Fibroblast of pulmonary artery (primary cell): ENCODE measurements at regions not wholly inside any gene's neighbourhood (a gene's known extent, or its start where the extent isn't known, plus 50 kb on each side); places are given as distances from the start of the nearest gene placed in this dataset.
"Not testable (repeated sequence)": the region's sequence is repeated elsewhere in the genome, so short reads cannot be mapped to it uniquely, and the experiment has no call there.

Experiments used
- DNase-seq: peaks from one replicate; pipeline ENCODE4 v3.0.0-alpha.2; 2010; ENCODE audit warnings: low read depth
- H3K4me3 ChIP-seq: replicated peaks from 2 replicates; pipeline ENCODE4 v1.5.1; 2011; ENCODE audit warnings: low read depth, mild to moderate bottlenecking, control low read depth, low read length, moderate library complexity
- CTCF ChIP-seq: IDR thresholded peaks from 2 replicates; pipeline ENCODE4 v1.5.1; 2011; ENCODE audit warnings: mild to moderate bottlenecking, control low read depth, low read length, inconsistent platforms; ENCODE audit errors: missing control alignments

GRCh38 chr1:157198619-157199420, 60.6 kb upstream of the ETV3 start:
- no peak overlapping the region for H3K4me3 ChIP-seq
- TF ChIP-seq CTCF, result no peak
- no peak for DNase-seq

GRCh38 chr1:157197906-157198435, 59.8 kb upstream of the ETV3 start:
- DNase-seq, result no peak
- no peak overlapping the region for H3K4me3 ChIP-seq
- no peak for TF ChIP-seq CTCF

GRCh38 chr1:157196670-157197456, 58.7 kb upstream of the ETV3 start:
- H3K4me3 ChIP-seq, result not testable (repeated sequence)
- peak; percentile 12 for DNase-seq
- peak; percentile 25 for TF ChIP-seq CTCF

- no peak for TF ChIP-seq CTCF
- no peak overlapping the region for H3K4me3 ChIP-seq
- no peak for DNase-seq
Observed at GRCh38 chr1:157196245-157196543, 58.0 kb upstream of the ETV3 start.

DNA sequence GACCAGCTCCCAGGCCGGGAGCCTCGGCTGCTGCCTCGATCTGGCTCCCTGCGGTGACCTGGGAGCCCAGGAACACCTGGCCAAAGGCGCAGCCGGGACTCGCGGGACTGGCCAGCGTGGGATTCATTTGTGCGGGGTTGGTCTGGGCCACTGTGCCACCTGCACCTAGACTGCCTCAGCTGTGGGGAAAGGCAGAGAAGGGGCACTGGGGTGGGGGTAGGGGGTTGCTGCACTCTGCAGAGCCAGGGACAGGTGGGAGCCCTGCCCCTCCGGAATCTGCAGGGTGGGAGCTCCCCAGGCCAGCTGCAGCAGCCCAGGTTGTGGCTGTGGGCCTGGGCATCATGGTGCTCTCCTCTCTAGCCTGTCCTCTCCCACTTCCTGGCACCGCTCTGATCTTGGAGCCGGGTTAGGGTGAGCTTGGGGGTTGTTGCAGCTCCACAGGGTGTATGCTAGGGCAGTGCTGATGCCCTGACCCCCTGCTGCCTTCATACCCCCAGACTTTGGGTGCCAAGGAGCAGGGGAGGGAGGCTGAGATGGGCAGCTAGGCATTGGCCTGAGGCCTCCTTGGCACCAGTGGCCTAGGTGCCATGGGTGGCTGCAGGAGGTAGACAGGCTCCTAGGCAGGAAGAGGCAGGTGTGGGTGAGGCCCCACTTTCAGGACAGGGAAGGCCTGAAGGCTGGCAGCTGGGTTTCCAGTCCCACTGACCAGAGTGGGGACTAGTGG, 57.5 kb upstream of the ETV3 start:
- TF ChIP-seq CTCF, result no peak
- no peak overlapping the region for H3K4me3 ChIP-seq
- no peak for DNase-seq

DNA sequence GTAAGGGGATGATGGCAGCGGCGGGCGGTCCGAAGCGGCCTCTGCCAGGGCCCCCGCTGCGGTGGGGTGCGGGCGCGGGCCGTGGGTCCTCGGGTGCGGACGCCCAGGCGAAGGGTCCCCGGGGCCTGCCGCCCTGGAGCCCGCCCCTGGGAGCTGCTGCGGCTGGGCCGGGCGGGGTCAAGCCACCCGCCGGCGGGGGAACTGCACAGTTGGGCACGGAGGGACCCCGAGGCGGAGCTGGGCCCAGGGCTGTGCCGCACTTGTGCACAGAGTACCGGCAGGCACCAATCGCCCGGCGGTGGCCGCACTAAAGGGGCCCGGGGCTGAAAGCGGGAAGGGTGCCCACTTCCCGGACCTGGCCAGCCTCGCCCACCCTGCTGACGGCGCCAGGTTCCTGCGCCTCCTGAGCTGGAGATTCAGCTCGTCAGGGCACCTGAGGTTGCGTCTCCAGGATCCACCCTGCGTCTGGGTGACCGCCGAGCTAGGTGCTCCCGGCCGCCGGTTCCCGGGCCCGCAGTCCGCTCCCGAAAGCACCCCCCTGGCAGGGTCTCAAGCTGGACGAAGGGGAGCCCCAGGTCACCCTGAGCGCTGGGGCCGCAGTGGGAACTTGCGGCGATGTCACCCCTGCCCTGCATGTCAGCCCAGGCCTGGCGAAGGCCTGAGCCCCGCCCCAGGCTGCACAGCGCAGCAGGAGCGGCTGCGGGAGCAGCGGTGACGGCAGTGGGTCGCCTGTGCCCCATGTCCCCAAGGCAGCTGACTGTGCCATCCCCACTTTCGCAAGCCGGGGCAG, 56.7 kb upstream of the ETV3 start:
- no peak overlapping the region for H3K4me3 ChIP-seq
- no peak for TF ChIP-seq CTCF

More for the DNA sequence above, 56.7 kb upstream of the ETV3 start:
- DNase-seq, result no peak
